ENCODE measurements at regions not wholly inside any gene's neighbourhood (a gene's known extent, or its start where the extent isn't known, plus 50 kb on each side); places are given as distances from the start of the nearest gene placed in this dataset.
"Not testable (repeated sequence)": the region's sequence is repeated elsewhere in the genome, so short reads cannot be mapped to it uniquely, and the experiment has no call there.

DNA sequence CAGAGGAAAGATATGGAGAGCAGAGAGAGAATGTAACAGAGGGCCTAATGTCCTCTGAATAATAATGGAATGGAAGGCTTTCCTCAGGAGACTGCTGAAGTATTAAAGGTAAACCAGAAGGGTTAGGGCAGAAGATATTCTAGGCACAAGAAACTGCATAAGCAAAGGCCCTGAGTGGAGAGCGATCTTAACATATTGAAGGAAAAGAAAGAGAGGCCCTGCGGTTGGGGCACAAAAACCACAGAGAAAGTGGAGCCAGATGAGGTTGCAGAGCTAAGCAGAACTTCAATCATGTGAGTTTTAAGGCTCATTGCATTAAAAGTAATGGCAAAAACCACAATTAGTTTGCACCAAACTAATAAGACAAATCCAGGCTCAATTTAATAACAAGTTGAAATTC, 115.8 kb upstream of the VSTM2A start:
- TF ChIP-seq, protein P1, sequence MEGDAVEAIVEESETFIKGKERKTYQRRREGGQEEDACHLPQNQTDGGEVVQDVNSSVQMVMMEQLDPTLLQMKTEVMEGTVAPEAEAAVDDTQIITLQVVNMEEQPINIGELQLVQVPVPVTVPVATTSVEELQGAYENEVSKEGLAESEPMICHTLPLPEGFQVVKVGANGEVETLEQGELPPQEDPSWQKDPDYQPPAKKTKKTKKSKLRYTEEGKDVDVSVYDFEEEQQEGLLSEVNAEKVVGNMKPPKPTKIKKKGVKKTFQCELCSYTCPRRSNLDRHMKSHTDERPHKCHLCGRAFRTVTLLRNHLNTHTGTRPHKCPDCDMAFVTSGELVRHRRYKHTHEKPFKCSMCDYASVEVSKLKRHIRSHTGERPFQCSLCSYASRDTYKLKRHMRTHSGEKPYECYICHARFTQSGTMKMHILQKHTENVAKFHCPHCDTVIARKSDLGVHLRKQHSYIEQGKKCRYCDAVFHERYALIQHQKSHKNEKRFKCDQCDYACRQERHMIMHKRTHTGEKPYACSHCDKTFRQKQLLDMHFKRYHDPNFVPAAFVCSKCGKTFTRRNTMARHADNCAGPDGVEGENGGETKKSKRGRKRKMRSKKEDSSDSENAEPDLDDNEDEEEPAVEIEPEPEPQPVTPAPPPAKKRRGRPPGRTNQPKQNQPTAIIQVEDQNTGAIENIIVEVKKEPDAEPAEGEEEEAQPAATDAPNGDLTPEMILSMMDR (IDR thresholded peaks at IDR 0.05; ENCODE audit: extremely low read depth, low read depth, low read length): no peak
- H3K27me3 ChIP-seq (ENCODE audit: insufficient read depth, low read length): no peaks in the 10 kb centered on the region

DNA sequence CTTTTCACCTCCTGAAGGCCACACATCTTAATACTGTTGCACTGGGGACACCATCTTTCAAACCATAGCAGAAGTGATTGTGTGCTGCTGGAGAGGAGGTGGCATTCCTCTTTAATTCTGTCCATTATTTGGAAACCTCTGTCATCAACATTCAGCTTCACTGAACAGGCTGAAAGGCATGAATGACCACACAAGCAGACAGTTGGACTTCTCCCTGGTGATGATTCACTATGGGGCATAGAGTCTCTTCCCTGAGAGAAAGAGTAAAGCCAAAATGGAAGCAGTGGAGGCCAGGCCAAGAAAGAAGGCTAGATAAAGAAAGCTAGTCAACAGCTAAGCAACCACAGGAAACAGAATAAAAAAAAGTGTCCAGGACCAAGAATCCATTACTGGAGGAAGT, 113.1 kb upstream of the VSTM2A start:
- Histone ChIP-seq H3K4me3 (ENCODE audit: insufficient read depth, low read length) (no peak overlapping the region), H3K36me3 (ENCODE audit: insufficient read depth, low read length) (no peaks in the 10 kb centered on the region), H3K27ac (ENCODE audit: low read depth, low read length) (no peak overlapping the region), H3K4me2 (ENCODE audit: insufficient read depth, low read length) (no peak overlapping the region), H3K9me3 (ENCODE audit: low read depth, low read length) (no peaks in the 10 kb centered on the region), H4K20me1 (ENCODE audit: insufficient read depth, low read length) (no peaks in the 10 kb centered on the region), H3K4me1 (ENCODE audit: insufficient read depth, low read length) (no peaks in the 10 kb centered on the region), H2AFZ (ENCODE audit: low read length) (no peak overlapping the region), H3K27me3 (ENCODE audit: insufficient read depth, low read length) (no peaks in the 10 kb centered on the region), H3K79me2 (ENCODE audit: insufficient read depth, low read length) (no peaks in the 10 kb centered on the region)
- no peak for DNase-seq (ENCODE audit: insufficient read length, low spot score, missing footprints)
- TF ChIP-seq, protein P1 (IDR thresholded peaks at IDR 0.05; ENCODE audit: extremely low read depth, low read depth, low read length): no peak

More for the DNA sequence above, 115.8 kb upstream of the VSTM2A start:
- no peak overlapping the region for H3K27ac ChIP-seq (ENCODE audit: low read depth, low read length)
- H3K9me3 ChIP-seq (ENCODE audit: low read depth, low read length): no peaks in the 10 kb centered on the region
- no peaks in the 10 kb centered on the region for H3K79me2 ChIP-seq (ENCODE audit: insufficient read depth, low read length)
- H3K4me2 ChIP-seq (ENCODE audit: insufficient read depth, low read length): no peak overlapping the region
- no peak overlapping the region for H2AFZ ChIP-seq (ENCODE audit: low read length)
- H3K4me1 ChIP-seq (ENCODE audit: insufficient read depth, low read length): no peaks in the 10 kb centered on the region
- no peaks in the 10 kb centered on the region for H3K36me3 ChIP-seq (ENCODE audit: insufficient read depth, low read length)
- no peak overlapping the region for H3K4me3 ChIP-seq (ENCODE audit: insufficient read depth, low read length)
- no peaks in the 10 kb centered on the region for H4K20me1 ChIP-seq (ENCODE audit: insufficient read depth, low read length)
- no peak for DNase-seq (ENCODE audit: insufficient read length, low spot score, missing footprints)

DNA sequence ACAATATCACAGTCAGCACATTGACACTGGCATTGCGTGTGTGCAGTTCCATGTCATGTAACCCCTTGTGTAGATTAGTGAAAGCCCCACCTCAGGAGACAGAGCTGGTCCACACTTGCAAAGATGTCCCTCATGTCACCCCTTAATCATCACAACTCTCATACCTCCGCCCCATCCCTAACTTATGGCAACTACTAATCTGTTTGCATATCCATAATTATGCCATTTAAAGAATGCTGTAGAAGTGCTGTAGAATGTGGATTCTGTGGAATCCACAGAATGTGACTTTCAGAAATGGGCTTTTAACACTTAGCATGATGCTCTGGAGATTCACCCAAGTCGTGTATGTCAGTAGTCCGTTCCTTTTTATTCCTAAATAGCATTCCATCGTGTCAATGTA, 102.8 kb upstream of the VSTM2A start:
- no peak for DNase-seq (ENCODE audit: insufficient read length, low spot score, missing footprints)
- Histone ChIP-seq H3K4me3 (ENCODE audit: insufficient read depth, low read length) (no peak overlapping the region), H3K79me2 (ENCODE audit: insufficient read depth, low read length) (no peaks in the 10 kb centered on the region), H3K36me3 (ENCODE audit: insufficient read depth, low read length) (no peaks in the 10 kb centered on the region), H3K9me3 (ENCODE audit: low read depth, low read length) (peaks cover 5% of the 10 kb centered on the region), H3K27ac (ENCODE audit: low read depth, low read length) (no peak overlapping the region), H3K27me3 (ENCODE audit: insufficient read depth, low read length) (no peaks in the 10 kb centered on the region), H4K20me1 (ENCODE audit: insufficient read depth, low read length) (no peaks in the 10 kb centered on the region), H3K4me2 (ENCODE audit: insufficient read depth, low read length) (no peak overlapping the region), H2AFZ (ENCODE audit: low read length) (no peak overlapping the region), H3K4me1 (ENCODE audit: insufficient read depth, low read length) (no peaks in the 10 kb centered on the region)
- TF ChIP-seq, protein P1 (IDR thresholded peaks at IDR 0.05; ENCODE audit: extremely low read depth, low read depth, low read length): no peak

DNA sequence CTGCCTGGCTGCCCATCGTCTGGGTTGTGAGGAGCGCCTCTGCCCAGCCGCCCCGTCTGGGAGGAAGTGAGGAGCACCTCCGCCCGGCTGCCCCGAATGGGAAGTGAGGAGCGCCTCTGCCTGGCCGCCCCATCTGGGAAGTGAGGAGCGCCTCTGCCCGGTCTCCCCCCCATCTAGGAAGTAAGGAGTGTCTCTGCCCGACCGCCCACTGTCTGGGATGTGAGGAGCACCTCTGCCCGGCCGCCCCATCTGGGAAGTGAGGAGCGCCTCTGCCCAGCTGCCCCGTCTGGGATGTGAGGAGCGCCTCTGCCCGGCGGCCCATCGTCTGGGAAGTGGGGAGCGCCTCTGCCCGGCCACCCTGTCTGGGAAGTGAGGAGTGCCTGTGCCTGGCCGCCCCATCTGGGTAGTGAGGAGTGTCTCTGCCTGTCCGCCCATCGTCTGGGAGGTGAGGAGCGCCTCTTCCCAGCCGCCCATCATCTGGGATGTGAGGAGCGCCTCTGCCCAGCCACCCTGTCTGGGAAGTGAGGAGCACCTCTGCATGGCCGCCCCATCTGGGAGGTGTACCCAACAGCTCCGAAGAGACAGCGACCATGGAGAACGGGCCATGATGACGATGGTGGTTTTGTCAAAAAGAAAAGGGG, 98.0 kb upstream of the VSTM2A start:
- H4K20me1 ChIP-seq (ENCODE audit: insufficient read depth, low read length); H3K4me3 ChIP-seq (ENCODE audit: insufficient read depth, low read length); H2AFZ ChIP-seq (ENCODE audit: low read length); H3K27me3 ChIP-seq (ENCODE audit: insufficient read depth, low read length); DNase-seq (ENCODE audit: insufficient read length, low spot score, missing footprints); H3K4me1 ChIP-seq (ENCODE audit: insufficient read depth, low read length); H3K9me3 ChIP-seq (ENCODE audit: low read depth, low read length); H3K27ac ChIP-seq (ENCODE audit: low read depth, low read length); H3K4me2 ChIP-seq (ENCODE audit: insufficient read depth, low read length); H3K36me3 ChIP-seq (ENCODE audit: insufficient read depth, low read length); H3K79me2 ChIP-seq (ENCODE audit: insufficient read depth, low read length): not testable (repeated sequence)

DNA sequence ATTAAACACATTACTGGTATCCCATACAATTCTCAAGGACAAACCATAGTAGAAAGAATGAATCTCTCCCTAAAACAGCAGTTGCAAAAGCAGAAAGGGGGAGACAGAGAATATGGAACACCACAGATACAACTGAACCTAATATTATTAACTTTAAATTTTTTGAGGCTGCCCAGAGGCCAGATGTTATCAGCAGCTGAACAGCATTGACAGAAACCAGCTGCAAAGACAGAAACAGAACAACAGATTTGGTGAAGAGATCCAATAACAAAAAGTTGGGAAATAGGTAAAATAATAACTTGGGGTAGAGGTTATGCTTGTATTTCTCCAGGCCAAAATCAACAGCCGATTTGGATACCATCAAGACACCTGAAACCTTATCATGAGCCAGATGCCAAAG, 89.0 kb upstream of the VSTM2A start:
- H3K9me3 ChIP-seq (ENCODE audit: low read depth, low read length); H3K4me2 ChIP-seq (ENCODE audit: insufficient read depth, low read length); H4K20me1 ChIP-seq (ENCODE audit: insufficient read depth, low read length); H3K36me3 ChIP-seq (ENCODE audit: insufficient read depth, low read length); H3K4me1 ChIP-seq (ENCODE audit: insufficient read depth, low read length); H3K4me3 ChIP-seq (ENCODE audit: insufficient read depth, low read length); H3K27me3 ChIP-seq (ENCODE audit: insufficient read depth, low read length); H3K27ac ChIP-seq (ENCODE audit: low read depth, low read length); DNase-seq (ENCODE audit: insufficient read length, low spot score, missing footprints); H2AFZ ChIP-seq (ENCODE audit: low read length); H3K79me2 ChIP-seq (ENCODE audit: insufficient read depth, low read length): not testable (repeated sequence)

DNA sequence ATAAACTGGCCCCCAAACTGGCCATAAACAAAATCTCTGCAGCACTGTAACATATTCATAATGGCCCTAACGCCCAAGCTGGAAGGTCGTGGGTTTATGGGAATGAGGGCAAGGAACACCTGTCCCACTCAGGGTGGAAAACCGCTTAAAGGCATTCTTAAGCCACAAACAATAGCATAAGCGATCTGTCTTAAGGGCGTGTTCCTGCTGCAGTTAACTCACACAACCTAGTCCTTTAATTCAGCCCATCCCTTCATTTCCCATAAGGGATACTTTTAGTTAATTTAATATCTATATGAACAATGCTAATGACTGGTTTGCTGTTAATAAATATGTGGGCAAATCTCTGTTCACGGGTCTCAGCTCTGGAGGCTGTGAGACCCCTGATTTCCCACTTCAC, 87.5 kb upstream of the VSTM2A start:
- not testable (repeated sequence) for H3K27ac ChIP-seq (ENCODE audit: low read depth, low read length); H3K27me3 ChIP-seq (ENCODE audit: insufficient read depth, low read length); H3K79me2 ChIP-seq (ENCODE audit: insufficient read depth, low read length); DNase-seq (ENCODE audit: insufficient read length, low spot score, missing footprints); H3K4me3 ChIP-seq (ENCODE audit: insufficient read depth, low read length); H3K4me1 ChIP-seq (ENCODE audit: insufficient read depth, low read length); H2AFZ ChIP-seq (ENCODE audit: low read length); H3K4me2 ChIP-seq (ENCODE audit: insufficient read depth, low read length); H3K9me3 ChIP-seq (ENCODE audit: low read depth, low read length); H4K20me1 ChIP-seq (ENCODE audit: insufficient read depth, low read length); H3K36me3 ChIP-seq (ENCODE audit: insufficient read depth, low read length)
